CD4-positive, alpha-beta T cell (primary cell): ENCODE measurements at regions not wholly inside any gene's neighbourhood (a gene's known extent, or its start where the extent isn't known, plus 50 kb on each side); places are given as distances from the start of the nearest gene placed in this dataset.
"Not testable (repeated sequence)": the region's sequence is repeated elsewhere in the genome, so short reads cannot be mapped to it uniquely, and the experiment has no call there.

Experiments used
- ATAC-seq: fragments of 200-7000 bp; cut with Tn5 transposase; one replicate; pipeline ENCODE4 v1.10.0; 2022; ENCODE audit warnings: mild to moderate bottlenecking; ENCODE audit not compliant: poor library complexity
- CTCF ChIA-PET: fragments of 350-600 bp; sonication (Branson Sonifier 250); formaldehyde crosslinking; loops from one replicate; lab custom pipeline; 2021; ENCODE audit warnings: antibody characterized with exemption, inconsistent platforms; lab: Charles Lee
- POLR2A ChIA-PET: fragments of 350-600 bp; sonication (Branson Sonifier 250); formaldehyde crosslinking; loops from one replicate; lab custom pipeline; 2021; ENCODE audit warnings: antibody characterized with exemption, inconsistent platforms; lab: Charles Lee
- DNase-seq, 14 experiments: peaks; one replicate each; pipeline ENCODE4 v3.0.0-alpha.2; 2013 to 2020; ENCODE audit warnings: mixed read lengths in 2 of 14
- H3K27ac ChIP-seq, 2 donors: one replicate each; pipeline versions ENCODE4 v1.5.1 to v1.7.0; 2013; ENCODE audit warnings: low read length in 2 of 2, low read depth in 1 of 2, mild to moderate bottlenecking in 1 of 2
- H3K27me3 ChIP-seq, 2 experiments: 1 replicate in 1 of 2; 2 replicates in 1 of 2; pipeline versions ENCODE4 v1.6.1 to v1.7.0; 2013; ENCODE audit warnings: low read length in 2 of 2, control low read depth in 1 of 2, mild to moderate bottlenecking in 1 of 2, moderate library complexity in 1 of 2; ENCODE audit not compliant: insufficient read depth in 2 of 2, control insufficient read depth in 1 of 2
- H3K36me3 ChIP-seq: one replicate; pipeline ENCODE4 v1.6.1; 2013; ENCODE audit warnings: low read length, control low read depth; ENCODE audit not compliant: insufficient read depth
- H3K4me1 ChIP-seq: one replicate; pipeline ENCODE4 v1.6.1; 2013; ENCODE audit warnings: low read length, control low read depth; ENCODE audit not compliant: insufficient read depth
- H3K4me3 ChIP-seq: one replicate; pipeline ENCODE4 v1.5.1; 2013; ENCODE audit warnings: mild to moderate bottlenecking, low read length, moderate library complexity
- H3K9me3 ChIP-seq, 2 experiments: 1 replicate in 1 of 2; 2 replicates in 1 of 2; pipeline versions ENCODE4 v1.6.1 to v1.7.0; 2013; ENCODE audit warnings: low read length in 2 of 2, mild to moderate bottlenecking in 2 of 2, control low read depth in 1 of 2, moderate library complexity in 1 of 2; ENCODE audit not compliant: control insufficient read depth in 1 of 2, insufficient read depth in 1 of 2
- H3K27ac Mint-ChIP-seq: one replicate; pipeline ENCODE4 v1.8.0; 2020; ENCODE audit warnings: mixed read lengths
- H3K27me3 Mint-ChIP-seq: one replicate; pipeline ENCODE4 v1.8.0; 2021; ENCODE audit warnings: mixed read lengths
- H3K36me3 Mint-ChIP-seq: one replicate; pipeline ENCODE4 v1.8.0; 2021; ENCODE audit warnings: low read depth, mixed read lengths
- H3K4me1 Mint-ChIP-seq: one replicate; pipeline ENCODE4 v1.8.0; 2021; ENCODE audit warnings: low read depth, mixed read lengths
- H3K4me3 Mint-ChIP-seq: one replicate; pipeline ENCODE4 v1.8.0; 2020; ENCODE audit warnings: mild to moderate bottlenecking, mixed read lengths
- H3K9me3 Mint-ChIP-seq: one replicate; pipeline ENCODE4 v1.8.0; 2020; ENCODE audit warnings: mixed read lengths
- intact Hi-C, 2 experiments: fragments of 100-400 bp; cut with DNase I in 1 of 2; cut with micrococcal nuclease in 1 of 2; formaldehyde crosslinking; loops; one replicate each; pipeline versions ENCODE4 v1.15.1 to v1.9.0; 2023 to 2025; cut with DNase I, micrococcal nuclease
- TF ChIP-seq, protein P1 (sequence below): fragments of 200-600 bp; IDR thresholded peaks from one replicate; pipeline ENCODE4 v1.8.0; 2022; ENCODE audit warnings: antibody characterized with exemption, mild to moderate bottlenecking

- ChIA-PET CTCF (no interaction called here), POLR2A (no interaction called here)
- H3K9me3 ChIP-seq: peaks cover 0 to 7% of the 10 kb centered on the region in 2 experiments
- TF ChIP-seq, protein P1, sequence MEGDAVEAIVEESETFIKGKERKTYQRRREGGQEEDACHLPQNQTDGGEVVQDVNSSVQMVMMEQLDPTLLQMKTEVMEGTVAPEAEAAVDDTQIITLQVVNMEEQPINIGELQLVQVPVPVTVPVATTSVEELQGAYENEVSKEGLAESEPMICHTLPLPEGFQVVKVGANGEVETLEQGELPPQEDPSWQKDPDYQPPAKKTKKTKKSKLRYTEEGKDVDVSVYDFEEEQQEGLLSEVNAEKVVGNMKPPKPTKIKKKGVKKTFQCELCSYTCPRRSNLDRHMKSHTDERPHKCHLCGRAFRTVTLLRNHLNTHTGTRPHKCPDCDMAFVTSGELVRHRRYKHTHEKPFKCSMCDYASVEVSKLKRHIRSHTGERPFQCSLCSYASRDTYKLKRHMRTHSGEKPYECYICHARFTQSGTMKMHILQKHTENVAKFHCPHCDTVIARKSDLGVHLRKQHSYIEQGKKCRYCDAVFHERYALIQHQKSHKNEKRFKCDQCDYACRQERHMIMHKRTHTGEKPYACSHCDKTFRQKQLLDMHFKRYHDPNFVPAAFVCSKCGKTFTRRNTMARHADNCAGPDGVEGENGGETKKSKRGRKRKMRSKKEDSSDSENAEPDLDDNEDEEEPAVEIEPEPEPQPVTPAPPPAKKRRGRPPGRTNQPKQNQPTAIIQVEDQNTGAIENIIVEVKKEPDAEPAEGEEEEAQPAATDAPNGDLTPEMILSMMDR: no peak
- Mint-ChIP-seq H3K4me1 (no peaks in the 10 kb centered on the region), H3K9me3 (peaks cover 2% of the 10 kb centered on the region), H3K4me3 (no peak overlapping the region), H3K27me3 (no peaks in the 10 kb centered on the region), H3K27ac (no peak overlapping the region), H3K36me3 (no peaks in the 10 kb centered on the region)
- no peak overlapping the region for H3K27ac ChIP-seq
- H3K4me3 ChIP-seq: no peak overlapping the region
- DNase-seq: no peak
- no peaks in the 10 kb centered on the region for H3K4me1 ChIP-seq
- no peaks in the 10 kb centered on the region for H3K27me3 ChIP-seq
- no peak for ATAC-seq
- intact Hi-C loops: no loop called here
- H3K36me3 ChIP-seq: no peaks in the 10 kb centered on the region
Observed at GRCh38 chr5:104843822-104844221, 1281.2 kb upstream of the NUDT12 start.

DNA sequence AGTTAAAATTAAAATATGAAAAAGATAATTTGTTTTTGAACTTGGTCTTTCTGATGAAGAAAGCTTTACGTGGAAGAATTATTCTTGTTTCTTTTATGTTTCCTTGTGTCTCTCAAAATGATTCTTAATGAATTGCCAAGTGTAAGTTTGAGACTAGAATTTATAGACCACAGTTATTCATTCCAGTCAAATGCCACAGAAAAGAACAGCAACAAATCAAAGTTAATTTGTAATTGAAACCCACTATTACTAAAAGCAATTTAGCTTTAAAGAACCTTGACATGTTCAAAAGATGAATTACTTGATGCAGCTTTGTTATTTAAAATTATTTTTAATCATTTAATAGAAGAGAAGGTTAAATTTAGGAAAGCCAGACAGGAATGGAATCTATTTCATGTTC is 1277.7 kb upstream of the NUDT12 start:
- Mint-ChIP-seq H3K4me1 (no peaks in the 10 kb centered on the region), H3K36me3 (no peaks in the 10 kb centered on the region), H3K27ac (no peak overlapping the region), H3K4me3 (no peak overlapping the region), H3K9me3 (peaks cover 4% of the 10 kb centered on the region), H3K27me3 (no peaks in the 10 kb centered on the region)
- ChIA-PET POLR2A (no interaction called here), CTCF (no interaction called here)
- H3K27me3 ChIP-seq: no peaks in the 10 kb centered on the region
- intact Hi-C loops: no loop called here
- TF ChIP-seq, protein P1: no peak
- no peak overlapping the region for H3K4me3 ChIP-seq
- no peaks in the 10 kb centered on the region for H3K36me3 ChIP-seq
- H3K27ac ChIP-seq: no peak overlapping the region
- H3K4me1 ChIP-seq: no peaks in the 10 kb centered on the region
- DNase-seq (no peak), ATAC-seq (no peak)
- H3K9me3 ChIP-seq: peaks cover under 1 to 7% of the 10 kb centered on the region in 2 experiments

DNA sequence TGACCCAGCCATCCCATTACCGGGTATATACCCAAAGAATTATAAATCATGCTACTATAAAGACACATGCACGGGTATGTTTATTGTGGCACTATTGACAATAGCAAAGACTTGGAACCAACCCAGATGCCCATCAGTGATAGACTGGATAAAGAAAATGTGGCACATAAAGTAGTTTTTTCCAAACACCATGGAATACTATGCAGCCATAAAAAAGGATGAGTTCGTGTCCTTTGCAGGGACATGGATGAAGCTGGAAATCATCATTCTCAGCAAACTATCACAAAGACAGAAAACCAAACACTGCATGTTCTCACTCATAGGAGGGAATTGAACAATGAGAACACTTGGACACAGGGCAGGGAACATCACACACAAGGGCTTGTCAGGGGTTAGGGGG is 1268.9 kb upstream of the NUDT12 start:
- H3K36me3 ChIP-seq, H3K36me3 Mint-ChIP-seq, ATAC-seq, intact Hi-C loops, H3K4me1 ChIP-seq, H3K27me3 ChIP-seq, CTCF ChIA-PET, H3K4me3 ChIP-seq, POLR2A ChIA-PET, H3K27ac ChIP-seq, H3K4me1 Mint-ChIP-seq, H3K27ac Mint-ChIP-seq, H3K4me3 Mint-ChIP-seq, H3K9me3 ChIP-seq, DNase-seq, H3K27me3 Mint-ChIP-seq: not testable (repeated sequence)
- H3K9me3 Mint-ChIP-seq: peaks cover 12% of the 10 kb centered on the region

DNA sequence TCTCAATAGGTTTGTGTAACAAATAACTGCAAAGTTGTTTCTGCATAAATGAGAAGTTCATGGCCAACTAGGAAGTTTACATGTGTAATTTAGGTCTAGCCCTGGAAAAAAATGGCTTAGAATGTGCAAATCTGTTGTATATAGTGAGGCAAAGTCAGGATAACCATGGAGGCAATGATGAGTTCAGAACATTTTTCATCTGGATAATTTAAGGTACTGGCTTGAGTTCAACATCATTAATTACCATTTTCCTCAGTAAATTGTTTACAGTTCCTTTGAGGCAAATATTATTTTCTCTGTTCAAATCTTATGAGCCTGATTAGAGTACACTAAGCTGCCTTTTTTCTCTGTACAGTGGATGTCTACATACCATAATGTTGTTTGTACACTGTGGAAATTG is 1259.0 kb upstream of the NUDT12 start:
- Mint-ChIP-seq H3K4me3 (no peak overlapping the region), H3K4me1 (no peaks in the 10 kb centered on the region), H3K27ac (no peak overlapping the region), H3K27me3 (no peaks in the 10 kb centered on the region), H3K9me3 (peaks cover 16% of the 10 kb centered on the region), H3K36me3 (no peaks in the 10 kb centered on the region)
- ATAC-seq: no peak
- DNase-seq: no peak
- TF ChIP-seq, protein P1: no peak
- POLR2A ChIA-PET: no interaction called here
- no peaks in the 10 kb centered on the region for H3K4me1 ChIP-seq
- H3K27me3 ChIP-seq: no peaks in the 10 kb centered on the region
- H3K9me3 ChIP-seq: no peaks in the 10 kb centered on the region
- intact Hi-C loops: no loop called here
- CTCF ChIA-PET: no interaction called here
- no peak overlapping the region for H3K27ac ChIP-seq
- H3K4me3 ChIP-seq: no peak overlapping the region
- no peaks in the 10 kb centered on the region for H3K36me3 ChIP-seq
